GM18505 (cell line): ENCODE measurements at regions not wholly inside any gene's neighbourhood (a gene's known extent, or its start where the extent isn't known, plus 50 kb on each side); places are given as distances from the start of the nearest gene placed in this dataset.
A peak's percentile ranks its signal among the peaks of the same experiment; 100 is the strongest.

Source experiments
- ATAC-seq: cut with Tn5 transposase; IDR thresholded peaks from one replicate; pipeline ENCODE4 v1.9.1; 2021; ENCODE audit not compliant: unreplicated experiment
- POLR2A ChIP-seq: IDR thresholded peaks from 4 replicates; pipeline ENCODE4 v1.6.1; 2011; ENCODE audit warnings: borderline replicate concordance; ENCODE audit not compliant: insufficient read depth, insufficient read length; ENCODE audit errors: extremely low read depth

- no peak for TF ChIP-seq POLR2A
- ATAC-seq, result no peak
Measured at GRCh38 chr6:103081126-103081525, 1687.6 kb downstream of the GRIK2 start.

- no peak for ATAC-seq
Measured at GRCh38 chr6:103080497-103080896, 1687.0 kb downstream of the GRIK2 start.

GRCh38 chr6:103079867-103080266 lies 1686.4 kb downstream of the GRIK2 start:
- peak; percentile 68 for ATAC-seq
- no peak for TF ChIP-seq POLR2A

More at GRCh38 chr6:103080497-103080896, 1687.0 kb downstream of the GRIK2 start:
- no peak for TF ChIP-seq POLR2A

GRCh38 chr6:103062136-103062535 lies 1668.6 kb downstream of the GRIK2 start:
- ATAC-seq, result no peak
- TF ChIP-seq POLR2A, result no peak

GRCh38 chr6:103047567-103047966 lies 1654.1 kb downstream of the GRIK2 start:
- no peak for TF ChIP-seq POLR2A
- ATAC-seq, result no peak

- no peak for TF ChIP-seq POLR2A
- ATAC-seq, result no peak
Measured at GRCh38 chr6:103042336-103042735, 1648.8 kb downstream of the GRIK2 start.

GRCh38 chr6:103036846-103037245 lies 1643.3 kb downstream of the GRIK2 start:
- no peak for ATAC-seq

GRCh38 chr6:103027271-103027931 lies 1633.9 kb downstream of the GRIK2 start:
- TF ChIP-seq POLR2A, result no peak
- no peak for ATAC-seq

More at GRCh38 chr6:103036846-103037245, 1643.3 kb downstream of the GRIK2 start:
- no peak for TF ChIP-seq POLR2A

- ATAC-seq, result no peak
- TF ChIP-seq POLR2A, result no peak
Measured at GRCh38 chr6:103018426-103018825, 1624.9 kb downstream of the GRIK2 start.

- ATAC-seq, result no peak
- TF ChIP-seq POLR2A, result no peak
Measured at GRCh38 chr6:103017878-103018277, 1624.4 kb downstream of the GRIK2 start.

- no peak for ATAC-seq
- no peak for TF ChIP-seq POLR2A
Measured at GRCh38 chr6:103011605-103012004, 1618.1 kb downstream of the GRIK2 start.

- no peak for TF ChIP-seq POLR2A
- ATAC-seq, result no peak
Measured at GRCh38 chr6:103002282-103002681, 1608.8 kb downstream of the GRIK2 start.

GRCh38 chr6:103001724-103002123 lies 1608.2 kb downstream of the GRIK2 start:
- ATAC-seq, result no peak

GRCh38 chr6:103000688-103001087 lies 1607.2 kb downstream of the GRIK2 start:
- no peak for ATAC-seq
- no peak for TF ChIP-seq POLR2A

More at GRCh38 chr6:103001724-103002123, 1608.2 kb downstream of the GRIK2 start:
- no peak for TF ChIP-seq POLR2A
